Kidney (tissue), 13 donors: ENCODE measurements at regions not wholly inside any gene's neighbourhood (a gene's known extent, or its start where the extent isn't known, plus 50 kb on each side); places are given as distances from the start of the nearest gene placed in this dataset.
A peak's percentile ranks its signal among the peaks of the same experiment; 100 is the strongest.

Experiments used
- DNase-seq, 5 donors: peaks; one replicate each; pipeline ENCODE4 v3.0.0-alpha.2; 2013 to 2020
- FAIRE-seq: peaks from 2 replicates; lab custom pipeline; 2012; peaks lifted over from hg19 to GRCh38; lab: Jason Lieb, UNC
- H3K27ac ChIP-seq, 2 donors: one replicate each; pipeline ENCODE4 v1.7.0; 2013; ENCODE audit warnings: low read depth in 2 of 2, low read length in 2 of 2, inconsistent platforms in 1 of 2
- H3K27me3 ChIP-seq: one replicate; pipeline ENCODE4 v1.7.1; 2013; ENCODE audit warnings: low read length, inconsistent platforms; ENCODE audit not compliant: control insufficient read depth, insufficient read depth
- H3K36me3 ChIP-seq, 3 donors: one replicate each; pipeline versions ENCODE4 v1.7.0 to v1.7.1; 2013; ENCODE audit warnings: low read length in 3 of 3, control low read depth in 1 of 3, inconsistent platforms in 1 of 3; ENCODE audit not compliant: insufficient read depth in 3 of 3, control insufficient read depth in 2 of 3
- H3K4me1 ChIP-seq, 3 donors: one replicate each; pipeline versions ENCODE4 v1.7.0 to v1.7.1; 2013; ENCODE audit warnings: low read length in 3 of 3, inconsistent platforms in 1 of 3, low read depth in 1 of 3; ENCODE audit not compliant: control insufficient read depth in 2 of 3, insufficient read depth in 2 of 3
- H3K4me3 ChIP-seq, 3 donors: one replicate each; pipeline versions ENCODE4 v1.7.0 to v1.8.1; 2013; ENCODE audit warnings: low read length in 3 of 3, control low read depth in 1 of 3, inconsistent platforms in 1 of 3
- H3K9ac ChIP-seq, 3 donors: one replicate each; pipeline versions ENCODE4 v1.7.0 to v1.7.1; 2013; ENCODE audit warnings: low read length in 3 of 3, control low read depth in 1 of 3, inconsistent platforms in 1 of 3
- H3K9me3 ChIP-seq, 3 donors: one replicate each; pipeline versions ENCODE4 v1.7.0 to v1.7.1; 2013; ENCODE audit warnings: low read length in 3 of 3, control low read depth in 1 of 3, inconsistent platforms in 1 of 3; ENCODE audit not compliant: control insufficient read depth in 2 of 3, insufficient read depth in 1 of 3
- intact Hi-C: fragments of 100-400 bp; cut with DNase I; formaldehyde crosslinking; loops from one replicate; pipeline ENCODE4 v1.11.1; 2022
- TF ChIP-seq, protein P1 (sequence below): IDR thresholded peaks from 3 replicates; pipeline ENCODE4 v1.5.1; 2012; ENCODE audit warnings: mild to moderate bottlenecking, moderate library complexity, borderline replicate concordance; ENCODE audit not compliant: insufficient read depth; ENCODE audit errors: extremely low read depth
- donor health status: control.
- donor health status: control.
- donor health status: control.
- donor health status: control.
- donor health status: control.
- donor health status: DM: yes; HTN: yes; CAD: no.
- donor health status: Normal renal cell carcinoma (clear cell type).

GRCh38 chr13:87923753-87924152 lies 252.6 kb downstream of the SLITRK5 start:
- DNase-seq (no peak), FAIRE-seq (no peak)
- Histone ChIP-seq H3K4me3 (no peak overlapping the region), H3K27me3 (no peaks in the 10 kb centered on the region), H3K36me3 (no peaks in the 10 kb centered on the region), H3K9me3 (no peaks in the 10 kb centered on the region), H3K27ac (no peak overlapping the region), H3K9ac (no peak overlapping the region), H3K4me1 (no peaks in the 10 kb centered on the region)
- TF ChIP-seq, protein P1, sequence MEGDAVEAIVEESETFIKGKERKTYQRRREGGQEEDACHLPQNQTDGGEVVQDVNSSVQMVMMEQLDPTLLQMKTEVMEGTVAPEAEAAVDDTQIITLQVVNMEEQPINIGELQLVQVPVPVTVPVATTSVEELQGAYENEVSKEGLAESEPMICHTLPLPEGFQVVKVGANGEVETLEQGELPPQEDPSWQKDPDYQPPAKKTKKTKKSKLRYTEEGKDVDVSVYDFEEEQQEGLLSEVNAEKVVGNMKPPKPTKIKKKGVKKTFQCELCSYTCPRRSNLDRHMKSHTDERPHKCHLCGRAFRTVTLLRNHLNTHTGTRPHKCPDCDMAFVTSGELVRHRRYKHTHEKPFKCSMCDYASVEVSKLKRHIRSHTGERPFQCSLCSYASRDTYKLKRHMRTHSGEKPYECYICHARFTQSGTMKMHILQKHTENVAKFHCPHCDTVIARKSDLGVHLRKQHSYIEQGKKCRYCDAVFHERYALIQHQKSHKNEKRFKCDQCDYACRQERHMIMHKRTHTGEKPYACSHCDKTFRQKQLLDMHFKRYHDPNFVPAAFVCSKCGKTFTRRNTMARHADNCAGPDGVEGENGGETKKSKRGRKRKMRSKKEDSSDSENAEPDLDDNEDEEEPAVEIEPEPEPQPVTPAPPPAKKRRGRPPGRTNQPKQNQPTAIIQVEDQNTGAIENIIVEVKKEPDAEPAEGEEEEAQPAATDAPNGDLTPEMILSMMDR: no peak
- intact Hi-C loops: no loop called here

DNA sequence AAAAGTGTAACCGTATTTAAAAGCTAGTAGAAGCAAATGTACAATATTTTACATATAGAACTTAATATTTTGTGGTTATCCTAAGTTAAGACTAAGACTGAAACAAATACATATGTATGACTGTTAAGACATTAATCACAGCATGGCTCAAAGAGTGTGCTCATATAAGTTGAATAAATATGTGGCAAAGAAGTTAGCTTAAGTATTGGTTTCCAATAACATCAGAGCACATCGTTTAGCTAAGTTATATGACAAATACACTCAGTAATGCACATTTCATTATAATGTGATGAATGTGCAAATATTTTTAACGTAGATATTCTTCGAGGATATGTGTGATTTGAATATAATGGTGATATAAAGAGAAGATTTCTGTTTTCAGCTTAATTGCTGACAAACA lies 253.8 kb downstream of the SLITRK5 start:
- Histone ChIP-seq H3K9ac (no peak overlapping the region), H3K9me3 (no peaks in the 10 kb centered on the region), H3K27me3 (no peaks in the 10 kb centered on the region), H3K4me1 (no peaks in the 10 kb centered on the region), H3K4me3 (no peak overlapping the region), H3K36me3 (no peaks in the 10 kb centered on the region), H3K27ac (no peak overlapping the region)
- TF ChIP-seq, protein P1: no peak
- no peak for FAIRE-seq
- intact Hi-C loops: no loop called here
- DNase-seq: no peak

DNA sequence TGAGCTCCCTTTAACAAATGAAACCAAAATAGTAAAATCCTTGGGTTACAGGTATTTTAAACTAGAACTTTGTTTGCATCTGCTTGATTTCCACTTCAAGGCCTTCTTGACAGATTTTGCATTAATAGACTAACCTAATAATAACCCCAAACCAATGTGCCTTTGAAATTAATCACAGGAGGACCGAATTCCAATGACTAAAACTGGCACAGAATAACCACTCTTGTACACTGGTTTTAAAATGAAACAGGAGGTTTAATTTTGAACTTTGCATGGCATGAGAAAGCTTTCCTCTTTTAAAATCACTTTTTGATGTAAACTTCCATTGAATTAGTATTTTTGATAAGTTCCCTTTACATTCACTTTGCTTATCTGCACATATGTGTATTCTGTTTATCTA lies 269.6 kb downstream of the SLITRK5 start:
- DNase-seq (no peak), FAIRE-seq (no peak)
- Histone ChIP-seq H3K36me3 (no peaks in the 10 kb centered on the region), H3K27ac (no peak overlapping the region), H3K9ac (no peak overlapping the region), H3K4me3 (no peak overlapping the region), H3K4me1 (no peaks in the 10 kb centered on the region), H3K27me3 (no peaks in the 10 kb centered on the region), H3K9me3 (no peaks in the 10 kb centered on the region)
- intact Hi-C loops: no loop called here
- TF ChIP-seq, protein P1: no peak

DNA sequence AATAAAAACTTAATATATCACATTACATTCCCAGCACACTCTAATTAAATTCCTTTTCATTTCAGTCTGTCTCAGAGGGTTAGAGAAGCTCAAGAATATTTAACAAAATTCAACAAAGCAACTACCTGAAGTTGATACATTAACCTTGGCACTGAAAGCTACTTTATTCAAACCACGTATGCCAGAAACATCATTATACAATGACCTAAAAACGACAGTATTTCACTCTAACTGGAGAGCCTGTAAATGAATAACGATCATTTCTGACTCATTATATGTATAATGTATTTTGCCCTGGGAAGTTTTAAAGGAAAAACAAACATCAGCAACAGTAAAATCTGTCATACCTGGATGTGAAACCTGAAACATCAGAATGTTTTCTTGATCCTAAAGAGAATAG lies 270.1 kb downstream of the SLITRK5 start:
- intact Hi-C loops: no loop called here
- TF ChIP-seq, protein P1: no peak
- no peaks in the 10 kb centered on the region for H3K9me3 ChIP-seq
- H3K4me1 ChIP-seq: no peaks in the 10 kb centered on the region
- DNase-seq (peak in 2 of 5 donors; percentile 12), FAIRE-seq (no peak)
- H3K27me3 ChIP-seq: no peaks in the 10 kb centered on the region
- H3K36me3 ChIP-seq: no peaks in the 10 kb centered on the region
- no peak overlapping the region for H3K9ac ChIP-seq
- no peak overlapping the region for H3K27ac ChIP-seq
- H3K4me3 ChIP-seq: no peak overlapping the region
